Colonic mucosa (tissue), 4 donors: ENCODE measurements at regions not wholly inside any gene's neighbourhood (a gene's known extent, or its start where the extent isn't known, plus 50 kb on each side); places are given as distances from the start of the nearest gene placed in this dataset.

Source experiments
- DNase-seq: peaks from one replicate; pipeline ENCODE4 v3.0.0-alpha.2; 2020
- H3K27ac ChIP-seq: fragments of 200-600 bp; one replicate; pipeline ENCODE4 v1.8.0; 2021
- H3K27me3 ChIP-seq: fragments of 200-600 bp; one replicate; pipeline ENCODE4 v1.8.0; 2021
- H3K36me3 ChIP-seq: fragments of 200-600 bp; one replicate; pipeline ENCODE4 v1.8.0; 2021
- H3K4me1 ChIP-seq: fragments of 200-600 bp; one replicate; pipeline ENCODE4 v1.8.0; 2021; ENCODE audit warnings: mild to moderate bottlenecking
- H3K4me3 ChIP-seq: fragments of 200-600 bp; one replicate; pipeline ENCODE4 v1.8.0; 2021
- H3K9ac ChIP-seq, 2 donors: one replicate each; pipeline ENCODE4 v1.7.0; 2013; ENCODE audit warnings: control low read depth in 2 of 2, low read depth in 2 of 2, low read length in 2 of 2
- H3K9me3 ChIP-seq: fragments of 200-600 bp; one replicate; pipeline ENCODE4 v1.8.0; 2021
- CTCF ChIP-seq: fragments of 200-600 bp; IDR thresholded peaks from one replicate; pipeline ENCODE4 v1.8.0; 2022; ENCODE audit warnings: antibody characterized with exemption, mild to moderate bottlenecking
- intact Hi-C: fragments of 100-400 bp; cut with DNase I; formaldehyde crosslinking; loops from one replicate; pipeline ENCODE4 v1.14.1; 2022
- donor health status: healthy.
- donor health status: DM: no; HTN: no; CAD: no.
- donor health status: DM: no; HTN: no; CAD: no.

DNA sequence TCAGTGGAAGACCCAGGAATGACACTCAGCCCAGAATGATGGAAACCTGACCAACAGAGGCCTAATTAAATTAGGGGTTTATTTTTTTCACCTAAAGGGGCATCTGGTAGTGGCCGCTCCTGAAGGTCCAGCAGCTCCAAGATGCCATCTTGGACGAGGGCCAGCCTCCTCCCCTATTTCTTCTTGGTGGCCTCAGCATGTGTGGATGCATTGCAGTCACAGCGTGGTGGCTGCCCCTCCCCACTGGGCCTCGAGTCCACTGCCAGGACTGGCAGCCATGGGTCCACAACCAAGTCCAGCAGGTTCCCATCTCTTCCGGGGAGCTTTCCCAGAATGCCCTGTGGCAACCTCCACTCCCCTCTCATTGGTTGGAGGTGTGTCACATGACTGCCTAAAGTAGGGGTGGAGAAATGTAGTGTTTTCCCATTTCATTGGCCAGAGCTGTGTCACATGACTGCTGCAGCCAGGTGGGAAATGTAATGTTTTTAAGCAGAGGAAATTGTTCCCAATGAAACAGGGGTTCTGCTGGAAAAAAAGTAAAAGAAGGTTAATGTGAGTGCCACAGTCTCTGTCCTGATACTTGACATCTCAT is 628.2 kb downstream of the PTPRU start:
- H3K4me1 ChIP-seq, result no peaks in the 10 kb centered on the region
- H3K4me3 ChIP-seq, result no peak overlapping the region
- no peaks in the 10 kb centered on the region for H3K36me3 ChIP-seq
- intact Hi-C loops, result no loop called here
- no peak overlapping the region for H3K9ac ChIP-seq
- H3K27me3 ChIP-seq, result no peaks in the 10 kb centered on the region
- no peaks in the 10 kb centered on the region for H3K9me3 ChIP-seq
- TF ChIP-seq CTCF, result no peak
- H3K27ac ChIP-seq, result no peak overlapping the region
- DNase-seq, result no peak

DNA sequence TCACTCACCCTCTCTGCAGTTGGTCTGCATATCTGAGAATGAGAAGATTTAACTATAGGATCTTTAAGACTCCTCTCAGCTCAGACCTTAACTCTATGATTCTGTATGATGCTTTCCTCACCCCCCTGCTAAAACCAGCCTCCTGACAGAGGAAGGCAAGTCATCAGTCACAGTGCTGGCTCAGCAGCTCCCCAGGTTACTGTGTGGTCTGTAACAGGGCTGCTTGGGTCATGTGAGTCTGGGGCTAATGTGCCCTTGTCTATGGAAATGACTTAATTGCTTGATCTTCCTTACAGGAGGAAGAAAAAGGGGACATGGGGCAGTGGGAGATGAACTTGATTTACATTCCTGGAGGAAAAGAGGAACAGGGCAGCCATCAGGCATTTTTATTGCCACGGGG is 625.6 kb downstream of the PTPRU start:
- H3K36me3 ChIP-seq, result no peaks in the 10 kb centered on the region
- TF ChIP-seq CTCF, result no peak
- intact Hi-C loops, result no loop called here
- no peak overlapping the region for H3K27ac ChIP-seq
- no peaks in the 10 kb centered on the region for H3K9me3 ChIP-seq
- DNase-seq, result no peak
- H3K27me3 ChIP-seq, result no peaks in the 10 kb centered on the region
- H3K4me3 ChIP-seq, result no peak overlapping the region
- H3K4me1 ChIP-seq, result no peaks in the 10 kb centered on the region
- H3K9ac ChIP-seq, result no peak overlapping the region

GRCh38 chr1:29861446-29861845 is 625.1 kb downstream of the PTPRU start:
- DNase-seq, result no peak
- Histone ChIP-seq H3K9me3 (no peaks in the 10 kb centered on the region), H3K27me3 (no peaks in the 10 kb centered on the region), H3K4me1 (no peaks in the 10 kb centered on the region), H3K9ac (no peak overlapping the region), H3K4me3 (no peak overlapping the region), H3K27ac (no peak overlapping the region), H3K36me3 (no peaks in the 10 kb centered on the region)
- intact Hi-C loops, result no loop called here
- TF ChIP-seq CTCF, result no peak

GRCh38 chr1:29860681-29861080 is 624.4 kb downstream of the PTPRU start:
- H3K27me3 ChIP-seq, result no peaks in the 10 kb centered on the region
- H3K36me3 ChIP-seq, result no peaks in the 10 kb centered on the region
- TF ChIP-seq CTCF, result no peak
- no peaks in the 10 kb centered on the region for H3K9me3 ChIP-seq
- no peak overlapping the region for H3K4me3 ChIP-seq
- intact Hi-C loops, result no loop called here
- no peak for DNase-seq
- H3K27ac ChIP-seq, result no peak overlapping the region
- H3K4me1 ChIP-seq, result no peaks in the 10 kb centered on the region
- H3K9ac ChIP-seq, result no peak overlapping the region

GRCh38 chr1:29860056-29860455 is 623.7 kb downstream of the PTPRU start:
- Histone ChIP-seq H3K27ac (no peak overlapping the region), H3K27me3 (no peaks in the 10 kb centered on the region), H3K4me3 (no peak overlapping the region), H3K9me3 (no peaks in the 10 kb centered on the region), H3K9ac (no peak overlapping the region), H3K36me3 (no peaks in the 10 kb centered on the region), H3K4me1 (no peaks in the 10 kb centered on the region)
- DNase-seq, result no peak
- intact Hi-C loops, result no loop called here
- no peak for TF ChIP-seq CTCF

DNA sequence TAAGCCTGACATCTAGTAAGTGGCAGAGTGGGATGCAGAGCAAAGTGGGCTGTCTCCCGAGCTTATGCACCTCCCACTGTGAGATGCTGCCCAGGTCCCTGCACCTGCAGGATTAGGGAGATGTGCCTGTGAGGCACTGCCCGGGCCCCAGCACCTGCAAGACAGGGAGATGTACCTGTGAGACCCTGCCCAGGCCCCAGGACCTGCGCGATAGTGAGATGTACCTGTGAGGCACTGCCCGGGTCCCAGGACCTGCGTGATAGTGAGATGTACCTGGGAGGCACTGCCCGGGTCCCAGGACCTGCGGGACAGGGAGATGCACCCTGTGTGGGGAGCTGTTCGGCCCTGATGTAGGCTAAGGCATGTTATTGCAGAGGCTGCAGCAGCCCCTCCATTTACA is 622.8 kb downstream of the PTPRU start:
- Histone ChIP-seq H3K36me3 (no peaks in the 10 kb centered on the region), H3K27me3 (no peaks in the 10 kb centered on the region), H3K9me3 (no peaks in the 10 kb centered on the region), H3K4me3 (no peak overlapping the region), H3K4me1 (no peaks in the 10 kb centered on the region), H3K9ac (no peak overlapping the region), H3K27ac (no peak overlapping the region)
- no peak for TF ChIP-seq CTCF
- no peak for DNase-seq
- intact Hi-C loops, result no loop called here
